Inferior parietal cortex (tissue), 1 donor: ENCODE measurements at regions not wholly inside any gene's neighbourhood (a gene's known extent, or its start where the extent isn't known, plus 50 kb on each side); places are given as distances from the start of the nearest gene placed in this dataset.

Source experiments
- DNase-seq: peaks from one replicate; pipeline ENCODE4 v3.0.0-alpha.2; 2016; ENCODE audit errors: extremely low spot score

GRCh38 chr10:128493811-128494210 lies 367.6 kb upstream of the MKI67 start:
- no peak for DNase-seq

GRCh38 chr10:128494665-128495064 lies 368.4 kb upstream of the MKI67 start:
- no peak for DNase-seq

- no peak for DNase-seq
Observed at GRCh38 chr10:128497660-128498377, 371.6 kb upstream of the MKI67 start.

- no peak for DNase-seq
Observed at GRCh38 chr10:128498378-128498730, 372.1 kb upstream of the MKI67 start.

- no peak for DNase-seq
Observed at GRCh38 chr10:128498746-128499145, 372.5 kb upstream of the MKI67 start.

GRCh38 chr10:128499486-128499885 lies 373.3 kb upstream of the MKI67 start:
- no peak for DNase-seq

- no peak for DNase-seq
Observed at GRCh38 chr10:128499956-128500355, 373.7 kb upstream of the MKI67 start.

GRCh38 chr10:128500642-128501041 lies 374.4 kb upstream of the MKI67 start:
- DNase-seq, result no peak

- DNase-seq, result no peak
Observed at GRCh38 chr10:128505346-128505745, 379.1 kb upstream of the MKI67 start.

GRCh38 chr10:128506423-128506822 lies 380.2 kb upstream of the MKI67 start:
- DNase-seq, result no peak

- DNase-seq, result no peak
Observed at GRCh38 chr10:128507066-128507465, 380.8 kb upstream of the MKI67 start.

- no peak for DNase-seq
Observed at GRCh38 chr10:128511284-128511683, 385.1 kb upstream of the MKI67 start.

- DNase-seq, result no peak
Observed at GRCh38 chr10:128512767-128513166, 386.5 kb upstream of the MKI67 start.

GRCh38 chr10:128514536-128514935 lies 388.3 kb upstream of the MKI67 start:
- no peak for DNase-seq

GRCh38 chr10:128516180-128516579 lies 390.0 kb upstream of the MKI67 start:
- DNase-seq, result no peak

GRCh38 chr10:128517167-128517566 lies 390.9 kb upstream of the MKI67 start:
- DNase-seq, result no peak

- no peak for DNase-seq
Observed at GRCh38 chr10:128518000-128518399, 391.8 kb upstream of the MKI67 start.

GRCh38 chr10:128519581-128519980 lies 393.4 kb upstream of the MKI67 start:
- no peak for DNase-seq

- DNase-seq, result no peak
Observed at GRCh38 chr10:128520211-128520815, 394.1 kb upstream of the MKI67 start.

GRCh38 chr10:128522551-128523308 lies 396.5 kb upstream of the MKI67 start:
- no peak for DNase-seq

- DNase-seq, result no peak
Observed at GRCh38 chr10:128525444-128525843, 399.2 kb upstream of the MKI67 start.

GRCh38 chr10:128525936-128526335 lies 399.7 kb upstream of the MKI67 start:
- DNase-seq, result no peak

GRCh38 chr10:128526791-128527375 lies 400.7 kb upstream of the MKI67 start:
- DNase-seq, result peak; percentile 42
